ENCODE measurements at regions not wholly inside any gene's neighbourhood (a gene's known extent, or its start where the extent isn't known, plus 50 kb on each side); places are given as distances from the start of the nearest gene placed in this dataset.

GRCh38 chr2:217412721-217413120 is 552.9 kb upstream of the TNP1 start:
- DNase-seq (ENCODE audit: low spot score): peak; percentile 14

- no peak for DNase-seq (ENCODE audit: low spot score)
Observed at GRCh38 chr2:217412277-217412676, 552.4 kb upstream of the TNP1 start.

- DNase-seq (ENCODE audit: low spot score): no peak
Observed at GRCh38 chr2:217410681-217410960, 550.8 kb upstream of the TNP1 start.

GRCh38 chr2:217409949-217410680 is 550.3 kb upstream of the TNP1 start:
- DNase-seq (ENCODE audit: low spot score): no peak

GRCh38 chr2:217407362-217407761 is 547.5 kb upstream of the TNP1 start:
- DNase-seq (ENCODE audit: low spot score): no peak

GRCh38 chr2:217404236-217404760 is 544.4 kb upstream of the TNP1 start:
- no peak for DNase-seq (ENCODE audit: low spot score)

- DNase-seq (ENCODE audit: low spot score): no peak
Observed at GRCh38 chr2:217402761-217403383, 543.0 kb upstream of the TNP1 start.

- DNase-seq (ENCODE audit: low spot score): no peak
Observed at GRCh38 chr2:217402144-217402543, 542.3 kb upstream of the TNP1 start.

GRCh38 chr2:217399291-217399690 is 539.4 kb upstream of the TNP1 start:
- DNase-seq (ENCODE audit: low spot score): no peak

- peak; percentile 28 for DNase-seq (ENCODE audit: low spot score)
Observed at GRCh38 chr2:217398860-217399259, 539.0 kb upstream of the TNP1 start.

- DNase-seq (ENCODE audit: low spot score): no peak
Observed at GRCh38 chr2:217398101-217398500, 538.2 kb upstream of the TNP1 start.

GRCh38 chr2:217396586-217396985 is 536.7 kb upstream of the TNP1 start:
- no peak for DNase-seq (ENCODE audit: low spot score)

- no peak for DNase-seq (ENCODE audit: low spot score)
Observed at GRCh38 chr2:217396165-217396564, 536.3 kb upstream of the TNP1 start.

- DNase-seq (ENCODE audit: low spot score): no peak
Observed at GRCh38 chr2:217394510-217395351, 534.9 kb upstream of the TNP1 start.

- DNase-seq (ENCODE audit: low spot score): no peak
Observed at GRCh38 chr2:217393585-217394032, 533.7 kb upstream of the TNP1 start.

GRCh38 chr2:217392930-217393584 is 533.2 kb upstream of the TNP1 start:
- no peak for DNase-seq (ENCODE audit: low spot score)

GRCh38 chr2:217387776-217388387 is 528.0 kb upstream of the TNP1 start:
- no peak for DNase-seq (ENCODE audit: low spot score)

GRCh38 chr2:217386041-217386440 is 526.2 kb upstream of the TNP1 start:
- no peak for DNase-seq (ENCODE audit: low spot score)

GRCh38 chr2:217383620-217384019 is 523.8 kb upstream of the TNP1 start:
- no peak for DNase-seq (ENCODE audit: low spot score)

- no peak for DNase-seq (ENCODE audit: low spot score)
Observed at GRCh38 chr2:217382794-217383193, 522.9 kb upstream of the TNP1 start.

GRCh38 chr2:217379807-217380206 is 519.9 kb upstream of the TNP1 start:
- DNase-seq (ENCODE audit: low spot score): no peak

- no peak for DNase-seq (ENCODE audit: low spot score)
Observed at GRCh38 chr2:217372794-217373193, 512.9 kb upstream of the TNP1 start.
